Stimulated activated CD4-positive, alpha-beta T cell treated with anti-CD3 and anti-CD28 coated beads, Interleukin-2, amount 100 ng/mL, for 48 hours (primary cell): ENCODE measurements at regions not wholly inside any gene's neighbourhood (a gene's known extent, or its start where the extent isn't known, plus 50 kb on each side); places are given as distances from the start of the nearest gene placed in this dataset.

Experiments used
- DNase-seq, 2 donors: peaks; one replicate each; pipeline ENCODE4 v3.0.0-alpha.2; 2020

DNA sequence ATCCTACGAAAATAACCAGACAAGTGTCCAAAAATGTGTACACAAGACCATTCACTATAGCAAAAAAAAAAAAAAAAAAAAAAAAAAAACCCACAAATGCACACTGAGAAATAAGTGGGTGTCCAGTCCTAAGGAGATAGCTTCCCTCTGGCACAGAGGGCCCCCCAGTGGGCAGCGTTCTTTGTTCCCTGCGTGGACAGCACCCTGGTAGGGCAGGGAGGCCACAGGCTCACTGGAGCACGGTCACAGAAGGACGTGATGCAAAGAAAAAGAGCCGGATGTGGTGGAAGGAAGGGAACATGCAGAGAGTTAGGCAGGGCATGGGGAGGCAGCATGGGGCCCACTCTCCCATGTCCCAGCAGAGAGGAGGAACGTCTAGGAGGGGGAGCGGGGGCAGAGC, 210.7 kb upstream of the NSMCE3 start:
- DNase-seq = no peak

DNA sequence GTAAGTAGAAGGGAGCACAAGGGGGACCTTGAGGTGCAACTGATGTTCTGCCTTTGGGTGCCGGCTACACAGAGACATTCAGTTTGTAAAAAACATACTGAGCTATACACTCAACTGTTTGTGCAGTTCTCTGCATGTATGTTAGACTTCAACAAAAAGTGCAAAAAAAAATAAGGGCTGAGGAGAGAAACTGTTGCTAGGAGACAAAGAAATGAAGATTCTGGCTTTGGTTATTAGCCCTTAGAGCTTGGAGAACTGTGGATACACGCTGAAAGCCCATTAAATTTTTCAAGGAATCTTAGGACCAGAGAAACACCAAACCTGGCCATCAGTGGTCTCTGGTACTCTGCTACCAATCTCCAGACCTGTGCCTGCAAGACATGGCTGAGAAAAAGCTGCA, 207.6 kb upstream of the NSMCE3 start:
- DNase-seq = no peak

DNA sequence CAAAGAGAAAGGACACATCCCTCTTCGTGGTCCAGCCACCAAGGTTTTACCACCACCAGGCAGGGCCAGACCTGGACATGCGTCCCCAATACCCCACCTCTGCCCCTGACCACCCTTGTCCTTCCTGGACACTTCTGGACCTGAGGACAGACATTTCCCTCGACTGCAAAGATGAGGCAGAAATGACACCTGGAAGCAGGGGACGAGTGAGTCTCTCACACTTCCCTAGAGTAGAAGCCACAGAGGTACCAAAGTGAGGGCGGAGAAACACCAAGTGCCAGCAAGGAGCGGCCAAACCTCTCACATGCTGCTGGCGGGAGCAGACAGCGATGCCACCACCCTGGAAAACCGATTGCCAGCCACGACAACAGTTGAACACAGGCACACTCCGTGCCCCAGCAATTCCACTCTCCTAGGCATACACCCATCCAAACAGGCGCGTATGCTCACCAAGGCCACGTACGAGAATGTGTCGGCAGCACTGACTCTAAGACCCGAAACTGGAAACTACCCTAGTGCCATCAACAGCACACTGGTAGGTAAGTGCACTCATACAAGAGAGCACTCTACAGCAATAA, 207.0 kb upstream of the NSMCE3 start:
- DNase-seq = no peak

DNA sequence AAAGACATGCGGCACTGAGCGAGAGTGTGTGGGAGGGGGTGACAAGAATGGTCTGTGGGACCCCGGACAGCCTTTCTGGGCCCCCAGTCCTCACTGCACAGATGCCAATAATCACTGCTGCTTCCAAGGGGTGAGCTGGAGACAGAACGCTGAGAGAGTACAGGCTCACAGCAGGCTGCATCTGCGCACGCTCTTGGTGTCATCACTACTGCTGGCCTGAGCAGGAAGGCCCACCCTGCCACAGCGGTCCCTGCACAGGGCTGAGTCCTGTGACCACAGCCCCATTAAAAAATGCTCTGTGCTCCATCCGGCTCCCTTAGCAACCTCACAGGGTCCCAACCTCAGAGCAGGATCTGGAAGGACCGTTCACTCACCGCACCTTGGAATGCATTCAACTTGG, 205.5 kb upstream of the NSMCE3 start:
- no peak for DNase-seq

DNA sequence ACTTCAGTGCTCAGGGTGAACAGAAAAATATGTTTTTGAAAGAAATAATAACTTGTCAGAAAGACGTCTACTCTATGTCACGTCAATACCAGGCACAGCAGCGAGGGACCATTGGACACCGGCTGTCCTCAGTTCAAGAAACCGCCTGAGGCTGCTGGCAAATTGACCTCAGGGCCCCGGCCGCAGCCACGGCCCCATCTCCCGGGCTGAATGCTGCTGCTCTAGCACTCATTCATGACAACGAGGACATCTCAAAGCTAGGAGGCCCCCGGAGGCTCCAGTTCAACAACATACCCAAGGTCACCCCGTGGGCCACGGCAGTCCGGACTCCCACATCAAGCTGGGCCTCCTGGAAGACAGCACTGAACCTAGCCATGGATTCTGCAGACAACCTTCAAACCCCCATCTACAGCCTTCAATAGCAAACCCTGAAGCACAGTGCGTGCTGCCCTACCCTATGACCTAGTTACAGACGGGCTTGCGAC, 204.0 kb upstream of the NSMCE3 start:
- DNase-seq = no peak

DNA sequence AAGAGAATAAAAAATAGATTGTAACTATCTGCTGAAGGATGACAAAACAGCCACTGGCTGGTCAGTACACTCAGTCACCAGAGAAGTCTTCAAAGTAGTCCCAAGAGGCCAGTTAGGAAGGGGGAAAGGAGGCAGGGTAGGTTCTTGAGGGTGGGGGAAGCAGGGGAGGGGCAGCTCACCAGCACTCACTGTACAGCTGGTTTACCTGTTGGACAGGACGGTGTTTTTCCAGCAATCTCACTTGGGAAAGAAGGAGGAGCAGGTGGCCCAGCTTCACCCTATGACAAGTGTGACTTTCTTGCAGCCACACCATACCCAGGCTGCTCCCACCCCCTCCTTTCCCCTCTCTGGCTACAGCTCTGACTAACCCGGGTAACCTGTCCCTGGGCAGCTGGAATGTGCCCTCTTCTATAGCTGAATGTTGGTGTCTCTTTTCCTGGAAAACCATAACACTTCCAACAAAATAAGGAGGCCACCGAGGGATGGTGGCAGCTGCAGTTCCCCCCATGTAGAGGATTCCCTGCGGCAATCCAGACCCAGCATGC, 203.4 kb upstream of the NSMCE3 start:
- DNase-seq = no peak

DNA sequence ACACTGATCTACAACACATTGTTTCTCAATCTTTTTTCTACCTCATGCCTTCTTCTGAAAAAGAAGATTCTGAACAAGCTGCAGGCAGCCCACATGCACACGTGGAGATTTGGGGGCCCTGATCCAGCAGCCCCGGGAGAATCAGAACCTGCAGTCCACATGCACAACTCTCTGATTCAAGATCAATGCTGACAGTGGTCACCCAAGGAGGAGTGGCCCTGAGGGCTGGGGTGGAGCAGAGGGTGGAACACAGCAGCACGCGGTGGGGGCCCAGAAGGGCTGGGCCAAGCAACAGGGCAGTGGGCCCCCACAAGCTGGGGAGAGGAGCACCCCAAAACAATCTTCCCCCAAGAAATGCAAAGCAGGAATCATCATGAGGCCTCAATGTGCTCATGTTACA, 202.1 kb upstream of the NSMCE3 start:
- no peak for DNase-seq

DNA sequence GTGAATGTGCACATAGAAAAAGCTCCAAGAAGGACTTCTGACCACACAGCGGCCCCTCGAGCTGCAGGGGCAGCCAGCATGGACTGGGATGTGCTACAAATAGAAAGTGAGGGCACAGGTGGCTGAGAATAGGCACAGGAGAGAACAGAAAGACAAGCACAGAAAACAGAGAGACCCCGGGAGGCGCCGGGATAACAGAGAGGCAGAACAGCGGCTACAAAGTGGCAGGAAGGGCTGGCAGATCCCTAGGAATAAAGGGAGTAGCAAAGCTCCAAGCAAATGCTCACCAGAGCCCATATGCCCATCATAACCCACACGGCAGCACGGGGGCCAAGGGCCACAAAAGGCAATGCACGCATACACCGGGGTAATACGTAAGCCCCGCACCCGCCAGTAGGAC, 201.7 kb upstream of the NSMCE3 start:
- no peak for DNase-seq

DNA sequence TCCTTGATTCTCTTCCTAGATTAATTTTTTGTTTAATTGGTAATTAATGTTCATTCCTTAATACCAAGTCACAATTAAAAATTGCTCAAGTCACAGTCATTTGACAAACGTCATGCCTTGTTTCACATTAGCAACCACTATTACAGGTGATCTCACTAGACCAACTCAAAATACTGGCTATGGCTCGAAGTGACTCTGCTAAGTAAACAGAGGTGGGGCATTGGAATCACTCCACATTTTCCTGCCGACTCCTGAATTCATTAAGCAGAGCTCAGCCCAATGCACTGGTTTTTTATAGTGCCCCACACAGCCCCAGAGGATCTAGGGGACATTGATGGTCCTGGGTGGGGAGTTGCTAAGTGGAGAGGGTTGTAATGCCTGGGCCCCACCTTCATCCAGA, 201.2 kb upstream of the NSMCE3 start:
- DNase-seq = no peak

DNA sequence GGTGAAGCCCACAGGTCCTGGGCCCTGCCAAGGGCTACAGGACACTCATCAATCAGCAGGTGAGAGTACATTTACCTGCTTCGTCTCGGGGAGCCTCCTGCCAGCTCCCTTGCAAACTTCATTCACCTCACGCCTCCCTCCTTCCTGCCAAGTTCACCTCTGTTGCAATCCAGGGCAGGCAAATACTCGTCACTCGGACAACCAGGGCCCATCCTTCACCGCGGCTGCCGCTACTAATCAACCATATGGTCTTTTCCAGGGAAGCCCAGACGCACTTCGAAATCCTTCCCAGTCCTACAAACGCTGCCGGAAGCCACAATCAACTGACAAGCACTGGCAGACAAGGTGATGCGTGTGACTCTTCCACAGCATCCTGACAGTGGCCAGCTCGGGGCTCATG, 200.7 kb upstream of the NSMCE3 start:
- DNase-seq = no peak

DNA sequence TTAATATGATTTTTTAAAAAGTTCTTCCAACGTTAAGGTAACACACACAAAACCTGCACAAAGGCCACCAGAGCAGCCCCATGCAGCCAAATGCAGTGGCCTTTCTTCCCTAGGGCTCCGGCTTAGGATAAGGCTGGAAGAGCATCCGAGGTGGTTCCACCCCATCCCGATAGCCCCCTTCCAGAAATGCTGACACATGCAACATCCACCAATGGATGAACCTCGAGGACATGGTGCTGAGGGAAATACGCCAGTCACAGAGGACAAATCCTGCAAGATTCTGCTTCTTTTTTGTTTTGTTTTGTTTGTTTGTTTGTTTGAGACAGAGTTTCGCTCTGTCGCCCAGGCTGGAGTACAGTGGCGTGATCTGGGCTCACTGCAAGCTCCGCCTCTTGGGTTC, 199.3 kb upstream of the NSMCE3 start:
- DNase-seq = no peak

DNA sequence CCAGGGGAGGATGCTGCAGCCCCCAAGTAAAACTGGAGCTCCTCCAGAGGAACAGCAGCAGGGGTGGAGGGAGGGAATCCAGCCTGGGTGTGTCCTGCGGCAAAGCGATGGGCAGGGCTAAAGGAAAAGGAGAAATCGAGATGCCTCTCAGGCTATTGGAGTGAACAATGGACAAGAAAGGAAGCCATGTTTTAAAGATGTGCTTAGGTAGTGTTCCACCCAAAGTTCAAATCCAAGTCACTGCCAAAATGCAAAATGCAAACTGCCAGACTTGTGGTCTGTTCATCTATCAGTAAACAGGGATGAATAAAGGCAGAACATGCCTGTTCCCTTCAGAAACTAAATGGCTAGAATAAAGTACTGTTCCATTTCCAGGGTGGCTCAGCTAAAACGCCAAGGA, 197.5 kb upstream of the NSMCE3 start:
- DNase-seq = no peak

DNA sequence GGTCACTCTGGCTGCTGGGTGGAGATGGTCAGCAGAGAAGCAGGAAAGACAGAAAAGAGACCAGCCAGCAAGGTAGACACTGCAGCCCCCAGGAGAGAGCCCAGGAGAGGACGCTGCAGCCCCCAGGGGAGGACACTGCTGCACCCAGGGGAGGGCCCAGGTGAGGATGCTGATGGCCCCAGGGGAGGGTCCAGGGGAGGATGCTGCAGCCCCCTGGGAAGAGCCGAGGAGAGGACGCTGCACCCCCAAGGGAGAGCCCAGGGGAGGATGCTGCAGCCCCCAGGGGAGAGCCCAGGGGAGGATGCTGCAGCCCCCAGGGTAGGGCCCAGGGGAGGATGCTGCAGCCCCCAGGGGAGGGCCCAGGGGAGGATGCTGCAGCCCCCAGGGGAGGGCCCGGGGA, 196.7 kb upstream of the NSMCE3 start:
- DNase-seq = no peak

DNA sequence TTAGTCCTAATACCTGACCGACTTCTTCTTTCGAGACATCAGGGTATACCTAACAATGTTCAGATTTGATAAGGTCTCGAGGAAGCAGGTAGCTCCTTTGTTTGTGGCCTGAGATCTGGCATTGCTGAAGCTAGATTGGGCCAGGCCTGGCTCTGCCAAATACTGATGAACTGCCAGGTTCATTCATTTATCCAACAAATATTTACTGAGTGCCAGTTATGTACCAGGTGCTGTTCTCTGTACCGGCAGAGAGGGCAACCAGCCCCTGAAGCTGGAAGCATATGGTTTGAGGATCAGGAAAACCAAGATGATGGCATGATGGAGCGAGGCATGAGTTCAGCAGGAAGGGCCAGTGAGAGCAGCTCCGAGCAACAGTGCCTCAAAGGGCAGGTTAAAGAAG, 196.2 kb upstream of the NSMCE3 start:
- DNase-seq = no peak

DNA sequence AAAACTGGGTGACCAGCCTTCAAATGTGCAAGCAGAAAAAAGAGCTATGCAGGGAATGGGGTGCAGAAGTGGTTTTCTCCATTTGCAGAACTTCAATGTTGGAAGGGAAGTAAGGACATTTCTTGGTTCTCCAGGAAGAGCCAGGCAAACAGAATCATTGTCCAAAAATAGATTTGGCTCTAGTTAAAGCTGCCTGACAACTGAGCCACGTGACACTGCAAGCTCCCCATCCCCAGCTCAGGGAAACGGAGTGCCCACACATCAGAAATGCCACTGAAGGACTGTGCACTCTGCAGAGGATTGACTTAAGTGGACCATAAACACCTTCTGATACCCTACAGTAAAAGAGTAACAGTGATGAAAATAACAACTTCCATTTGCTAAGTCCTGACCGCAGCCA, 195.6 kb upstream of the NSMCE3 start:
- no peak for DNase-seq

DNA sequence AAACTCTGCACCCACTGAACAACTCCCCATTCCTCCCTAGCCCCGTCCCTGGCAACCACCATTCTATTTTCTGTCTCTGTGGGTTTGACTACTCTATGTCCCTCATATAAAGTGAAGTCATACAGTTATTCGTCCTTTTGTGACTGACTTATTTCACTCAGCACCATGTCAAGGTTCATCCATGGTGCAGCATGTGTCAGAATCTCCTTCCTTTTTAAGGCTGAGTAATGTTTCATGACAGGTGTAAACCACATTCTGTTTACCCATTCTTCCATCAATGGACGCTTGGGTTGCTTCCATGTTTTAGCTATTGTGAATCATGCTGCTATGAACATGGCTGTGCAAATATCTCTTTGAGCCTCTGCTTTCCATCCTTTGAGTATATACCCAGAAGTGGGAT, 192.3 kb upstream of the NSMCE3 start:
- DNase-seq = no peak

DNA sequence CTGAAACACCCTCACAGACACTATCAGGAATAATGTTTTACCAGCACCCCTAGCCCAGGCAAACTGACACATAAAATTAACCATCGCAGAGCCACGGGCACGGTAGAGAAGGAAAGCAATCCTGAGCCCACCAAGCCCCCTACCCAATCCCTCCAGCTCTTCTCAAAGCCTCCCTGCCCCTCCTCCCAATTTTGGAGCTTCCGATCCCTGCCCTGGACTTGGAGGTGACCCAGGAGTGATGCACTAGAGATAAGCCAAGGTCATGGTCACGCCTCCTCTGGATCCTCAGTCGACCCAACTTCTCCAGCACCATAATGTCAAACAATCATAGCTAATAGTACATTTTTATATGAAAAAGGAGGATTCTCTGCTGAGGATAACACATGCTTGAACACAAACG, 188.7 kb upstream of the NSMCE3 start:
- no peak for DNase-seq

DNA sequence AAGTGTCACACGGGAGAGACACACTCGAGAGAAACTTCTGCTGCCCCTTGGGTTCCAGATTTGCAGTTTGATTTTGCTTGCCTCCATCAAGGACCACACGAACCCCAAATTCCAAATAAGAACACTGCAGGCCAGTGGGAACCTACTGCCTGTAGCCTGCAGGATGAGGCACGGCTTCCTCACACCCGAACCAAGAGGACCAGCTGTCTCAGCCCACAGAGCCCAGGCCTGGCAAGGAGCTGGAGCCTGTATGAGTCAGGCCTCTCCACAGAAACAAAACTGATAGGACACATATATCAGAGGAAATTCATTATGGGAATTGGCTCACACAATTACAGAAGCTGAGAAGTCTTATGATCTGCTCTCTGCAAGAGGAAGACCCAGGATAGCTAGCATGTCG, 188.1 kb upstream of the NSMCE3 start:
- DNase-seq = no peak

DNA sequence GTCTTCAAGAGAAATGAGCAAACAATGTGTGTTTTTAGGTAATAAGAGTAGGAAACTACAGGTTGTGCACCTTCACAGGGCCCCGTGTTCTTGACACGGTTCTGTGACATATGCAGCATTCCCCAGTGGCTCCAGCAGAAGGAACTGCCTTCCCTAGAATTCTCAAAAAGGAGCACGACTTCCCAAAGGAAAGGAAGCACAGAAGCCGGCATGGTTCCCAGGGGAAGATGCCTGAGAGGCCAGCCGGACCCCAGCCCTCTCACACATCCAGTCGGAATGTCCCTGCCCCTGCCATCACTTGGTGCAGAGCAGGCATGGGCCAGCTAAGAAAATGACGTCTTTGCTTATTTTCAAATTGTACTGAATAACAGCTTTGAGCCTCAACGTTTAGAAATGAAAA, 187.3 kb upstream of the NSMCE3 start:
- no peak for DNase-seq

DNA sequence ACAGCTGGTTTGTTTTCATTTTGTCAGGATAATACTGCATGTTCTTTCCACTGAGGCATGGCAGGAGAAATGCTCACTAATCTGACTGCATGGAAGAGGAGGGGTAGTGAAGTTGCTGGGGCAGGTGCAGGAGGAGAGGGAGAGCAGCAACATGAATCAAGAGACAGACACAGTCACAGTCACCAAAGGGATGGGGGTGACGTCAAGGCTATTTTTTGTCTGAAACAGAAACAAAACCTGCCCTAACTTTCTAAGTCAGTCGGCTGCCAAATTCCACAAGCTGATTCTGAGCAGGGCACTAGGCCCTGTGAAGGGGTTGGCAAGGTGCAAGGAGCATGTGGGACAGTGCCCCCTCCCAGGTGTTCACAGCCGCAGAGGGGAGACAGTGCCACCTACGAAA, 186.6 kb upstream of the NSMCE3 start:
- DNase-seq = no peak

DNA sequence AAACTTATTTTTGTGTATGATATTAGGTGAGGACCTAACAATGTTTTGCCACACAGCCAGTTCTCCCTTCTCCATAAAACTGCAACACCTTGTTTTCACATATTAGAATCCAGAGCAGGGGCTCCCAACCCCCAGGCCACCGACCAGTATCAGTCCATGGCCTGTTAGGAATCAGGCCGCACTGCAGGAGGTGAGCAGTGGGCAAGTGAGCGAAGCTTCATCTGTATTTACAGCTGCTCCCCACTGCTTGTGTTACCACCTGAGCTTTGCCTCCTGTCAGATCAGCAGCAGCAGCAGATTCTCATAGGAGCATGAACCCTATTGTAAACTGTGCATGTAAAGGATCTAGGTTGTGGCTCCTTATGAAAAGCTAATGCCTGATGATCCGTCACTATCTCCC, 185.9 kb upstream of the NSMCE3 start:
- DNase-seq = no peak

DNA sequence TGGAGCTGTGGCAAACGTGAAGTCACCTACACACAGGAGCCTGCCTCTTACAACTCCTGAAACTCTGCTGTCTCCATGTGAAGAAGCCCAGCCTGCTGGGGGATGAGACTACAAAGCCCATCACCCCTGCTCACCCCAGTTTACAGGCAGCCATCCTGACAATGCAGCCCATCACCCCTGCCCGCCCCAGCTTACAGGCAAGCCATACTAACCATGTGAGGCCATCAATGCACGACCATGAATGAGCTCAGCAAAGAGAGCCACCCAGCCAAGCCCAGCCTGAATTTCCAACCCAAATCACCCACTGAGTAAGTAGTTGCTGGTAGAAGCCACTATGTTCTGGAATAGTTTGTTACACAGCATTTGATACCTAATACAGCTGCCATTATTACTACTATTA, 185.4 kb upstream of the NSMCE3 start:
- DNase-seq = no peak

DNA sequence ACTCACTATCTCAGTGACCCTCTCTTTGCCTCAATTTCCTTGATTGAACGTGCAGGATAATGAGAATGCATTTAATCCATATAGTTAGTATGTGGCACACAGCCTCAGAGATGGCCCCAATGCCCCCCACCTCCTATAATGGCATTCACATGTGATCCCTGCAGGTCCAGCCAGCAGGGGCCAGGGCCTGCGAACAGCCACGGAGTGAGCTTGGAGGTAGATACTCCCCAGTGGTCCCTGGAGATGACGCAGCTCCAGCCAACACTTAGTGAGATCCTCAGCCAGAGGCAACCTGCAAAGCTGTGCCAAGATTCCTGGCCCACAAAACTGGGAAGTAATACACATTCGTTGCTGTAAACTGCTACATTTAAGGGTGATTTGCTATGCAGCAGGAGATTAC, 184.9 kb upstream of the NSMCE3 start:
- no peak for DNase-seq

DNA sequence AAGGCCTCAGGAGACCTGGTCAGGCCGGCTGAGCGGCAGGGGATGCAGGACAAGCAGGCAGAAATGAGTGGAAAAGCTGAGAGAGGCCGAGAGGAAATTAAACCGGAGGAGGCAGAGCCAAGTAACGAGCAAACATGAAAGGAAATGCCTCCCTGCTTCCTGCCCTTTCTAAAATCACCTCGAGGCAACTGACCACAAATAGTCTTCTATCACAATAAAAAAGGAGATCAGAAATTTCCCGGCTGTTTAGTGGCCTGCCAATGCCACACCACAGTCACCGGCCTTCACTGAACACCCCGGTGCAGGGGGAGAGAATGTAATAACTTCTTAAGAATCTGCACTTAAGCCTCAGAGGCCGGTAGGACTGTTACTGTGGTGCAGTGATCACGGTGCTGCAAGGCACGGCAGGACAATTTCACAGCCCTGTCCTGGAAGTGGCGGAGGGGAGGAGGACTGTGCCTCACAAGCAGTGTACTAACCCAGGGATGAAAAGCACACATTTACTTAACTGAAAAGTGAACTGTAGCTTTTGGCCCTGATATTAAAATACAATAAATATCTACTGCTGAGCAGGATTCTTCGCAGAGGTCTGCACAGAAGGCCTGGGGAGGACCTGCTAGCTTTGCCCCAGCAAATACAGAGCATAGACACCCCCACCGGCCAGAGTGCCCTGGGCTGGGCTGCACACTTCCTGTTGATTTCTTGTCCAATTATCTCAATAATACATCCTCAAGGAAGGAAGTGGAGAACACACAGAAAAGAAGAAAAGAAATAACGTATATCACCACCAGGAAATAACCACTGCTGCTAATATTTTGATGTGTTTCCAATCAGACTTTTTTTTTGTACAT, 183.5 kb upstream of the NSMCE3 start:
- no peak for DNase-seq
